ENCODE measurements at regions not wholly inside any gene's neighbourhood (a gene's known extent, or its start where the extent isn't known, plus 50 kb on each side); places are given as distances from the start of the nearest gene placed in this dataset.

DNA sequence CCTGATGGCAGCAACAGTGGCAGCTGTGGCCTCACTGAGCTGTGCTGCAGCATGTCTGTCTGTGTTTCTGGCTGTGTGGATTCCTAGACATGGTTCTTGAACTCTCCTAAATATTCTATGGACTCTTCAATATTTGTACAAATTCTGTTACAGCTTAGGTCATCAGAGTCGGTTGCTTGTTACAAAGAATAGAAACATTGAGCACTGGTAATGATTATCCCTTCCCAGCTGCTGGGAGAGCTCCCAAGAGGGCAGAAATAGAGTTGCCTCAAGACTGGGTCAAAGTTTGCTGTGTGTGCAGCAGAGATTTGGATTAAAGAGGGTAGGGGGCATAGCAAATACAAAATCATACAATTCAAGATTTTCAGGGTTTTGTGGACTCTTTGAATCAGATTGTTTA lies 337.1 kb upstream of the AKR1E2 start:
- TF ChIP-seq ETV6 (CRISPR knock-in tag; IDR thresholded peaks at IDR 0.05) (no peak), JAZF1 (CRISPR knock-in tag; IDR thresholded peaks at IDR 0.05) (no peak), CREB1 (CRISPR knock-in tag; IDR thresholded peaks at IDR 0.05) (no peak)
- TF ChIP-seq, protein P1, sequence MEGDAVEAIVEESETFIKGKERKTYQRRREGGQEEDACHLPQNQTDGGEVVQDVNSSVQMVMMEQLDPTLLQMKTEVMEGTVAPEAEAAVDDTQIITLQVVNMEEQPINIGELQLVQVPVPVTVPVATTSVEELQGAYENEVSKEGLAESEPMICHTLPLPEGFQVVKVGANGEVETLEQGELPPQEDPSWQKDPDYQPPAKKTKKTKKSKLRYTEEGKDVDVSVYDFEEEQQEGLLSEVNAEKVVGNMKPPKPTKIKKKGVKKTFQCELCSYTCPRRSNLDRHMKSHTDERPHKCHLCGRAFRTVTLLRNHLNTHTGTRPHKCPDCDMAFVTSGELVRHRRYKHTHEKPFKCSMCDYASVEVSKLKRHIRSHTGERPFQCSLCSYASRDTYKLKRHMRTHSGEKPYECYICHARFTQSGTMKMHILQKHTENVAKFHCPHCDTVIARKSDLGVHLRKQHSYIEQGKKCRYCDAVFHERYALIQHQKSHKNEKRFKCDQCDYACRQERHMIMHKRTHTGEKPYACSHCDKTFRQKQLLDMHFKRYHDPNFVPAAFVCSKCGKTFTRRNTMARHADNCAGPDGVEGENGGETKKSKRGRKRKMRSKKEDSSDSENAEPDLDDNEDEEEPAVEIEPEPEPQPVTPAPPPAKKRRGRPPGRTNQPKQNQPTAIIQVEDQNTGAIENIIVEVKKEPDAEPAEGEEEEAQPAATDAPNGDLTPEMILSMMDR (IDR thresholded peaks at IDR 0.05): no peak
- TF ChIP-seq, protein P2, sequence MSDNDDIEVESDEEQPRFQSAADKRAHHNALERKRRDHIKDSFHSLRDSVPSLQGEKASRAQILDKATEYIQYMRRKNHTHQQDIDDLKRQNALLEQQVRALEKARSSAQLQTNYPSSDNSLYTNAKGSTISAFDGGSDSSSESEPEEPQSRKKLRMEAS (CRISPR knock-in tag; IDR thresholded peaks at IDR 0.05): no peak
